PC-3 (cell line): ENCODE measurements at regions not wholly inside any gene's neighbourhood (a gene's known extent, or its start where the extent isn't known, plus 50 kb on each side); places are given as distances from the start of the nearest gene placed in this dataset.

Experiments used
- CTCF ChIP-seq: fragments of 300-600 bp; sonication (generic); conservative IDR thresholded peaks from 2 replicates; pipeline ENCODE4 v1.5.1; 2017; ENCODE audit warnings: antibody characterized with exemption, low read depth, mild to moderate bottlenecking, low read length
- EZH2phosphoT487 ChIP-seq: fragments of 300-600 bp; sonication (generic); IDR thresholded peaks from 2 replicates; pipeline ENCODE4 v1.6.1; 2018; ENCODE audit warnings: mild to moderate bottlenecking, antibody characterized with exemption, low read length, borderline replicate concordance

GRCh38 chr5:82956600-82956999 lies 120.6 kb downstream of the TMEM167A start:
- TF ChIP-seq CTCF (no peak), EZH2phosphoT487 (no peak)
